Keratinocyte (primary cell): ENCODE measurements at regions not wholly inside any gene's neighbourhood (a gene's known extent, or its start where the extent isn't known, plus 50 kb on each side); places are given as distances from the start of the nearest gene placed in this dataset.

ENCODE experiments used
- CTCF ChIP-seq, 3 experiments: IDR thresholded peaks in 1 of 3; conservative IDR thresholded peaks in 1 of 3; optimal IDR thresholded peaks in 1 of 3; 2 replicates in 2 of 3; 3 replicates in 1 of 3; pipeline versions ENCODE3 to v1.5.1; 2011; ENCODE audit warnings: low read length in 3 of 3, mild to moderate bottlenecking in 3 of 3, moderate library complexity in 2 of 3, control low read depth in 1 of 3, inconsistent platforms in 1 of 3; ENCODE audit not compliant: insufficient read depth in 2 of 3; ENCODE audit errors: extremely low read depth in 1 of 3
- EZH2 ChIP-seq: IDR thresholded peaks from one replicate; pipeline ENCODE4 v1.6.1; 2012; ENCODE audit warnings: inconsistent platforms, mild to moderate bottlenecking, low read length, moderate library complexity

DNA sequence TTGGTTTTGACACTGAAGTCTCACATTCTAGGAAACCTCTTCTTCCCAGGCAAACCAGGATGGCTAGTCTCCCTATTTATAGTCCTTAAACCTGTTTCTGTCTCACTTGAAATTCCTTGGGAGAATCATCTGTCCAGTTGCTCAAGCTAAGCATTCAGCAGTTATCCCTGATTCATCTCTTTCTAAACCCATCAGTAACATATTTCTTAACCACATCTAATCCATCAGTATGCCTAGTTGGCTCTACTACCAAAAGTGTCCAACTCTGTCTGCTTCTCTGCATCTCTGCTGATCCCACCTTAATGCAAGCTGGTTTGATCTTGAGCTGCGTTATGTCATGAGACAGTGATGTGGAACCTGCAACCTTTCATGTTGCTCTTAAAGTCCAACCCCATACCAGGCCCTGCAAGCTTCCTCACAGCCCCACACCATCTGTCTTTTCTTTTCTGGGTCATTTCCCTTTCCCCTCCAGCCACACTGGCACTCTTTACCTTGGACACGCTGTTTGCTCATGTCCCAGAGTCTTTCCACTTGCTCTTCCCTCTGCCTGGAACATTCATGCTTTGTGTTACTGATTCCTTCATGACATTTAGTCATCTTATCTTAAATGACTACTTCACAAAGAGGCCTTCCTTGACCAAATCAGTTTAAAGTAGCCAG is 380.8 kb upstream of the RGS6 start:
- no peak for TF ChIP-seq CTCF (optimal IDR thresholded peaks at IDR 0.05 in 1 of 3, IDR thresholded peaks at IDR 0.05 in 1 of 3, conservative IDR thresholded peaks at IDR 0.05 in 1 of 3; ENCODE audit: extremely low read depth in 1 of 3, insufficient read depth in 2 of 3, low read length in 3 of 3)
- TF ChIP-seq EZH2, result no peak
